Kidney epithelial cell (primary cell): ENCODE measurements at regions not wholly inside any gene's neighbourhood (a gene's known extent, or its start where the extent isn't known, plus 50 kb on each side); places are given as distances from the start of the nearest gene placed in this dataset.

Experiments used
- DNase-seq: peaks from one replicate; pipeline ENCODE4 v3.0.0-alpha.2; 2010; ENCODE audit warnings: low read depth
- H3K27me3 ChIP-seq: 2 replicates; pipeline ENCODE4 v1.6.0; 2011; ENCODE audit warnings: low read length; ENCODE audit not compliant: control insufficient read depth, insufficient read depth
- H3K36me3 ChIP-seq: 2 replicates; pipeline ENCODE4 v1.5.1; 2011; ENCODE audit warnings: low read length; ENCODE audit not compliant: control insufficient read depth, insufficient read depth
- H3K4me3 ChIP-seq: 2 replicates; pipeline ENCODE4 v1.5.1; 2011; ENCODE audit warnings: low read depth, mild to moderate bottlenecking, control low read depth, low read length
- CTCF ChIP-seq: IDR thresholded peaks from 2 replicates; pipeline ENCODE4 v1.5.1; 2011; ENCODE audit warnings: mild to moderate bottlenecking, moderate library complexity, low read length, control low read depth, inconsistent platforms; ENCODE audit not compliant: insufficient read depth, poor library complexity, severe bottlenecking

DNA sequence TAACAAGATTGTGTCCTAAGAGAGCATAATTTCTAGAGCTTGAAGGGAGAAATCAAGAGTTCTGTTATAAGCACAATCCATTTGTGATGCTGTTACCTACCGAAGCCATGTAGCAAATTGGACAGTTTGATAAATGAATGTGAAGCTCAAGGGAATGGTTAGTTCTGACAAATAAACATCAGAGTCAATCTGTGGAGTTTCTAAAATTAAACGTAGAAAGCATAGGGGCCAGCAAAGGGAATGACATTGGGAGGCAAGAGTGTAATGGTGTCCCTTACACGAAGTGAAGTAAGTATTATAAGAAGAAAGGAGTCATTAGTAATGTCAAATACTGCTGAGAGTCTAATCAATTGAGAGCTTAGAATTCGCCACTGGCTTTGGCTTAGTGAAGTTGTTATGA, 200.2 kb upstream of the SLITRK1 start:
- H3K4me3 ChIP-seq: no peak overlapping the region
- no peaks in the 10 kb centered on the region for H3K36me3 ChIP-seq
- DNase-seq: no peak
- no peaks in the 10 kb centered on the region for H3K27me3 ChIP-seq
- TF ChIP-seq CTCF: no peak

GRCh38 chr13:84080748-84081530, 198.7 kb upstream of the SLITRK1 start:
- H3K4me3 ChIP-seq: no peak overlapping the region
- no peaks in the 10 kb centered on the region for H3K36me3 ChIP-seq
- TF ChIP-seq CTCF: no peak
- DNase-seq: no peak
- no peaks in the 10 kb centered on the region for H3K27me3 ChIP-seq

DNA sequence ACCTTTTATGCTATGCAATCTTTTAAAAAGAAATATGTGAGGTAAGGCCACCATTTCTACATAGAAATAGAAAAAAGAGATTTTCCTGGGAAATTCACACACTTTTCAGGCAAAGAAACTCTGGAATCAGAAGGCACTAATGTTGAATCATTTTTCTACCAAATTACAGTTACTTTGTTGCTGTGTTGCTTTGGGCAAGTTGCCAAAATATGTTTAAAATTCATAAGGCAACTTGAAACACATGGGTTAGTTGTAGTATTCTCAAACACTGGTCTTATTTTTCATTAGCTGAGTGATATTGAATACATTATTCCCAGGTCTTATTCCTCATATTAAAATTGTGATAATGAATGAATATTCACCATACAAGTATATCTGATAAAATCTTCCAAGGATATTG, 195.0 kb upstream of the SLITRK1 start:
- no peaks in the 10 kb centered on the region for H3K36me3 ChIP-seq
- DNase-seq: no peak
- H3K27me3 ChIP-seq: no peaks in the 10 kb centered on the region
- TF ChIP-seq CTCF: no peak
- no peak overlapping the region for H3K4me3 ChIP-seq

DNA sequence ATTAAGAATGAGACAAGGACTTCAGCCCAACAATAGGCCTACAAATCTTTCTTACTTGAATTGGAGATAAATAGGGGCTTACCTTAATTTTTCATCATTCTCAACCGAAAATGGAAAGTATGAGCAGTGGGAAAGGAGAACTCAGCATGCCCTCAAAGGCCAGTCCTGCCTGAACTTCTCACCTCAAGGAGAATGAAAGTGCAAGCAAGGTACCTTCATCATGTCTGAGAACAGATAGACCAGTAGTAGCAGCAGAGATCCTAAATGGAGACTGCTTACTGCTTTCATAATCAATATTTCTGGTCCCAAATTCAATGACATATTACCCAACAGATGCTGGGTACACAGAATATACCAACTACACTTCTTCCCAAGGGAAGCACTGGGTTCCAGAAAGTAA, 194.0 kb upstream of the SLITRK1 start:
- Histone ChIP-seq H3K4me3 (no peak overlapping the region), H3K27me3 (no peaks in the 10 kb centered on the region), H3K36me3 (no peaks in the 10 kb centered on the region)
- TF ChIP-seq CTCF: no peak
- no peak for DNase-seq

GRCh38 chr13:84050536-84050935, 168.3 kb upstream of the SLITRK1 start:
- Histone ChIP-seq H3K27me3 (no peaks in the 10 kb centered on the region), H3K4me3 (no peak overlapping the region), H3K36me3 (no peaks in the 10 kb centered on the region)
- TF ChIP-seq CTCF: no peak
- DNase-seq: no peak

DNA sequence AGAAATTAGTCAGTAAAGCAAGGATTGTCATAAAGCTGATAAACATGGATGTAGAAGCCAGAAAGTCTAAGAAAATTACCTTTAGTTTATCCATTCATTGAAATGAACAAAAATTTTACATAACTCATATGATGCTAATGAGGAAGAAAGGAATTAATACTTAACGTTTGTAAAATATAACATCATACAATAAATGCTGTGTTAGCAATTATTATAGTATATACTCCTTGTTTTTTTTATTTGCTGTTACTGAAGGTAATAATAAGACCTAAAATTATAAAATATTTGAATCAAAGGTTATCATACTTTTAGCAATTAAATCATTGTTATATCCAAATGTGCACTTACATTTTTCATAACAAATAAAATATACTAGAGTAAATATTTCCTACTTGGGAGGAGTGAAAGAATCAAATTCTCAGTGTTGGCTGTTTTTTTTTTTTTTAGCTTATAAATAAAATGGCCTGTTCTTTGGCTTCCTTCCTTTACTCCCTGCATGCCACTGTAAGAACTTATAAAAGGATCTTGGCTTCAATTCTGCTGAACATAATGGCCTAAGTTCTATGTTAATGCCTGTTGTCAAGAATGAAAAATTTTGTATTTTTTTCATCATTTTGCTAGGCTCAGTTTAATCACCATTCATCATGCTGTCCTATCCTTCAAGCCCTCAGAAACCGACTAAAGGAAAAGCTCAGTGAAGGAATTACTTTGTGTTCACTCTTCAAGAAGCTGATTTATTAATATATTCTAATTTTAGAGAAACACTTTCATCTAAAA, 167.4 kb upstream of the SLITRK1 start:
- Histone ChIP-seq H3K27me3 (no peaks in the 10 kb centered on the region), H3K36me3 (no peaks in the 10 kb centered on the region), H3K4me3 (no peak overlapping the region)
- TF ChIP-seq CTCF: no peak
- DNase-seq: no peak
